ENCODE measurements at regions not wholly inside any gene's neighbourhood (a gene's known extent, or its start where the extent isn't known, plus 50 kb on each side); places are given as distances from the start of the nearest gene placed in this dataset.

DNA sequence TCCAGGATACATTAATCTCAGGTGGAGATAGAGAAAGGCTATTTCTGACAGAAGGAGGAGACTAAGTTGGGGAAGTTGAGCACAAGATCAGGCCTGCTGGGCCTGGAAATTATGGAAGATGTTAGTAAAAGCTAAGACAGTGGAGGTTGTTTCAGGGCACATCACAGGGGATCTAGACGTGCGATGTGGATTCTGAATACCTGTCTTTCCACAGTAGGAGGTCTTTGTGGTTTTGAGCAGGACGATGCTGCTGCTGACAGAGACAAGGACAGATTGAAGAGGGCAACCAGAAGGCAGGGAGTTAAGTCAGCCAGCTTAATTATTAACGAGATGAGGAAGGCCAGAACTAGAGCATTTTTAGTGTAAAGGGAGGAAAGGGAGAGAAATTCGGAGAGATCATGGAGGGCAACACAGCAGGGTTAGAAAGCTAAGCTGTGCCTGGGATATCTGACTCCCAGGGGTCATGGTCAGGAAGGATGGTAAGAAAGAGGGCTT is 384.9 kb downstream of the MAFB start:
- H3K4me3 ChIP-seq (ENCODE audit: low read depth, low read length), result no peak overlapping the region
- no peaks in the 10 kb centered on the region for H3K36me3 ChIP-seq (ENCODE audit: control insufficient read depth, insufficient read depth, low read length)
- H3K4me1 ChIP-seq (ENCODE audit: control insufficient read depth, insufficient read depth, low read length), result no peaks in the 10 kb centered on the region
- no peak overlapping the region for H3K9ac ChIP-seq (ENCODE audit: low read depth, low read length)
- H3K9me3 ChIP-seq (ENCODE audit: control insufficient read depth, insufficient read depth, low read length), result no peaks in the 10 kb centered on the region
- H3K27me3 ChIP-seq (ENCODE audit: control insufficient read depth, insufficient read depth, low read length), result no peaks in the 10 kb centered on the region

DNA sequence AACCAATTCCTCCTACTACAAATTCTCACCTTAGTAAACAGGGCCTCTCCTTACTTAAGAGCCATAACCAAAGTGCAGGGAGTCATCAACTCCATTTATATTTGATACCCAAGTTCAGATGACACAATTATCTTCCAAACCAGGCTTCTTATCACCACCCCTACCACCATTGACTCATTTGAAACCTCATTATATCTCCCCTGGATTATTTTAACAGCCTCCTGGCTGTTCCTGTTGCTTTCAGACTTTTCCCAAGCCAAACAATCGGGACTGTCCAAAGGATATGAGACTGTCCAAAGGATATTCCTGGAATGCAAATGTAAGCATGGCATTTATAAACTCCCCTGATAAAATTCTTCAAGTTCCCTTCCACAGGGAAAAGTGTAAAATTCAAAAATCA is 394.3 kb downstream of the MAFB start:
- Histone ChIP-seq H3K4me1 (ENCODE audit: control insufficient read depth, insufficient read depth, low read length) (no peaks in the 10 kb centered on the region), H3K9ac (ENCODE audit: low read depth, low read length) (no peak overlapping the region), H3K36me3 (ENCODE audit: control insufficient read depth, insufficient read depth, low read length) (no peaks in the 10 kb centered on the region), H3K9me3 (ENCODE audit: control insufficient read depth, insufficient read depth, low read length) (no peaks in the 10 kb centered on the region), H3K4me3 (ENCODE audit: low read depth, low read length) (no peak overlapping the region), H3K27me3 (ENCODE audit: control insufficient read depth, insufficient read depth, low read length) (no peaks in the 10 kb centered on the region)

DNA sequence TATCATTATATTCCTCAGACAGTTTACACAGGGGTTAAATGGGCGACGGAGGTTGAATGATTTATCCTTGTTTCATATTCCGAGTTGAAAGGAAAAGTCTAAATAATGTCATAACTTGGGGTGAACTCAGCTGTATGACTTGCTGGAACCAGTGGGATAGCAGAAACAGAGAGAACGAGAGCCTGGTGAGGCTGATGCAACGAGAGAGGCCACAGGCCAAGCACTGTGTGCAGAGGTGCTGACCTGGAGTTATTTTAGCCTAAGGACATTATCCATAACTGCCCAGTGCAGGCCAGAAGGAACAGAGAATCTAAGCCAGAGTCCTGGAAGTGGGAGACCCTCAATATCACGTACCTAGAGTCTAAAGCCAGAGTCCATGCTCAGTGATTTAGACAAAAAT is 394.9 kb downstream of the MAFB start:
- Histone ChIP-seq H3K4me1 (ENCODE audit: control insufficient read depth, insufficient read depth, low read length) (peaks cover 4% of the 10 kb centered on the region), H3K27me3 (ENCODE audit: control insufficient read depth, insufficient read depth, low read length) (no peaks in the 10 kb centered on the region)

DNA sequence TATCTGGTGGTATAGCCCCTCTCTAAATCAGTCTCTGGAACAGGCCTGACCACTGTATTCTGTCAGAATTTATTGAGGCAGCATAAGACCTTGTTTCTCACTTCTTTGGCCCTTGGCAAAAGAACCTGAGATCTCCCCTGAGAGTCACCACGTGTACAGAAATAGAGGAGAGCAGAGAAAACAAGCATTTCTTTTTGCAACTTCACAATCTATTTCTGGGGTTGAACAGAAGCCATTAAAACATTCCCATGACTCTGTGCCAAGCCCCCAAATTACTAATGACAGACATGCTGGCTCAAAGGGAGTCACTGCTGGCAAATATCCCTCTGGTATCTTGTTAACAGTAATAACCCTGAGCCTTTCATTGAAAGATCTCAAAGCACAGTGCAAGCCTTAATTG is 395.3 kb downstream of the MAFB start:
- H3K27me3 ChIP-seq (ENCODE audit: control insufficient read depth, insufficient read depth, low read length), result no peaks in the 10 kb centered on the region
- H3K4me3 ChIP-seq (ENCODE audit: low read depth, low read length), result no peak overlapping the region
- no peaks in the 10 kb centered on the region for H3K9me3 ChIP-seq (ENCODE audit: control insufficient read depth, insufficient read depth, low read length)
- H3K9ac ChIP-seq (ENCODE audit: low read depth, low read length), result no peak overlapping the region
- peaks cover 8% of the 10 kb centered on the region for H3K4me1 ChIP-seq (ENCODE audit: control insufficient read depth, insufficient read depth, low read length)
- H3K36me3 ChIP-seq (ENCODE audit: control insufficient read depth, insufficient read depth, low read length), result no peaks in the 10 kb centered on the region

More for the DNA sequence above, 394.9 kb downstream of the MAFB start:
- Histone ChIP-seq H3K4me3 (ENCODE audit: low read depth, low read length) (no peak overlapping the region), H3K9ac (ENCODE audit: low read depth, low read length) (no peak overlapping the region), H3K9me3 (ENCODE audit: control insufficient read depth, insufficient read depth, low read length) (no peaks in the 10 kb centered on the region), H3K36me3 (ENCODE audit: control insufficient read depth, insufficient read depth, low read length) (no peaks in the 10 kb centered on the region)

DNA sequence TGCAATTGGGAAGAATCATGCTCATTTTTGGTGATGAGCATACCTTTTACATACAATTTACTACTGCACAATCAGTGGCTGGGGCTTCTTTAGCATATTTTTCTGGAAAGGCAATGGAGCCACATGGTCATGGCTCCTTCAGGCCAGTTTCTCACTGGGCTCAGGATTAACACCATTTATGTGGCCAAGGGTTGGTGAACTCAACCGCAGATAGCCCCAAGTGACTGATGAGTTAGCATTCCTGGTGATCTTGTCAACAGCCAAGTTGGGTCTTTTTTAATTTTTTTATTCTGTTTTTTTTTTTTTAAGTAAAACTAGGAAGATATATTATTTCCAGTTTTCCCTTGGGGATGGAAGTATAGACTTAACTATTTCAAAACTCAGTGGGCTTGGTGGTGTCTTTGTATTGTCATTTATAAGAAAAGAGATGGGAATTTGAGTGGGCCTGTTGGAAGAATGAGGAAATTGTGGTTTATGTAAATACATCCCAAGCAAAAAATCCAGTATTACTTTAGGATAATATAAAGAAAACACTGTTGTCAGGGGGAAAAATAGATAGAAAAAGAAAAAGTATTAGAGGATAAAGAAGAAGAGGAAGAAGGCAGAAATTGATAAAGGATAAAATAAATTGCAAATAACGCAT is 397.4 kb downstream of the MAFB start:
- Histone ChIP-seq H3K27me3 (ENCODE audit: control insufficient read depth, insufficient read depth, low read length) (no peaks in the 10 kb centered on the region), H3K36me3 (ENCODE audit: control insufficient read depth, insufficient read depth, low read length) (no peaks in the 10 kb centered on the region), H3K9ac (ENCODE audit: low read depth, low read length) (no peak overlapping the region), H3K9me3 (ENCODE audit: control insufficient read depth, insufficient read depth, low read length) (no peaks in the 10 kb centered on the region), H3K4me1 (ENCODE audit: control insufficient read depth, insufficient read depth, low read length) (peaks cover 21% of the 10 kb centered on the region), H3K4me3 (ENCODE audit: low read depth, low read length) (no peak overlapping the region)

DNA sequence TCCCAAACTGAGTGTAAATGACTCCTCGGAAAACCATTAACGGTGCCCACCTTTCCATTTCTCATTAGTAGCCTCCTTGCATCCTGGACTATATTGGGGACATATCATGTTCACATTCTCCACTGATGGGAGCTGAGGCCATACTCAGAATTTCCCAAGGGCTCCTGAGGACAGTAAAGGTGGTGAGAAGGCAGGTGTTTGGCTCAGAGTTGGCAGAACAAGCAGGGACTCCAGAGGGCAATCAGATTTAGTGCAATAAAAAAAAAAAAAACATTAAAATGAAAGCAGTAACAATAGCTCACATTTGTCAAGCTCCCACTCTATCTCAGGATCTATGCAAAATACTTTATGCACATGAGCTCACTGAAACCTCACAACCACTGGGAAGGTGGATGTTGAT is 401.4 kb downstream of the MAFB start:
- Histone ChIP-seq H3K27me3 (ENCODE audit: control insufficient read depth, insufficient read depth, low read length) (no peaks in the 10 kb centered on the region), H3K9me3 (ENCODE audit: control insufficient read depth, insufficient read depth, low read length) (no peaks in the 10 kb centered on the region), H3K36me3 (ENCODE audit: control insufficient read depth, insufficient read depth, low read length) (no peaks in the 10 kb centered on the region), H3K4me1 (ENCODE audit: control insufficient read depth, insufficient read depth, low read length) (peaks cover 21% of the 10 kb centered on the region), H3K4me3 (ENCODE audit: low read depth, low read length) (no peak overlapping the region), H3K9ac (ENCODE audit: low read depth, low read length) (no peak overlapping the region)

DNA sequence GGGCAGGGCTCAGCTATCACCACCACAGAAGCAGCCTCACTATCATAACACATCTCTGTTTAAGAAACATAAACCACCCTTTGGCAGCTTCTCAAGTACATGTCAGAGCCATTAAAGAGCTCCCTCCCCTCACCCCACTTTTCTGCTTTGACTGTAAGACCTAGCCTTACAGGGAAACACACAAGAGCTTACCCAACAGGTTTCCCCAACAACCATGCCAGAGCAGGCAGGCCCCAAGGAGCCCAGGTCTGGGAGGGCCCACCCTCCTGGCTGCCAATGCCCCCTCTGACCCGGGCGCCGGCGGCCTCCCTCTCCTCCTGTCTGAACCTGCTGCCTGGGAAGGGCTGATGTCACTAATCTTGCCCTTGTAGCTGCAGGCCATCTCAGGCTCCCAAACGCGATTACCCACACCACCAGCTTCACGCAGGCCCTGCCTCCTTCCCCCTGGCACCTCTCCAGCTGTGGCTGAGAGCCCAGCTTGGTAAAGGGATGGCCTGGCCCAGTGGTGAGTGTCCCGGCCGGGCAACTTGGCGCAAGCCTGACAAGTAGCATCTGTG is 402.0 kb downstream of the MAFB start:
- H3K36me3 ChIP-seq (ENCODE audit: control insufficient read depth, insufficient read depth, low read length), result no peaks in the 10 kb centered on the region
- no peak overlapping the region for H3K4me3 ChIP-seq (ENCODE audit: low read depth, low read length)
- no peaks in the 10 kb centered on the region for H3K27me3 ChIP-seq (ENCODE audit: control insufficient read depth, insufficient read depth, low read length)
- H3K4me1 ChIP-seq (ENCODE audit: control insufficient read depth, insufficient read depth, low read length), result peaks cover 21% of the 10 kb centered on the region
- H3K9me3 ChIP-seq (ENCODE audit: control insufficient read depth, insufficient read depth, low read length), result no peaks in the 10 kb centered on the region
- H3K9ac ChIP-seq (ENCODE audit: low read depth, low read length), result no peak overlapping the region

DNA sequence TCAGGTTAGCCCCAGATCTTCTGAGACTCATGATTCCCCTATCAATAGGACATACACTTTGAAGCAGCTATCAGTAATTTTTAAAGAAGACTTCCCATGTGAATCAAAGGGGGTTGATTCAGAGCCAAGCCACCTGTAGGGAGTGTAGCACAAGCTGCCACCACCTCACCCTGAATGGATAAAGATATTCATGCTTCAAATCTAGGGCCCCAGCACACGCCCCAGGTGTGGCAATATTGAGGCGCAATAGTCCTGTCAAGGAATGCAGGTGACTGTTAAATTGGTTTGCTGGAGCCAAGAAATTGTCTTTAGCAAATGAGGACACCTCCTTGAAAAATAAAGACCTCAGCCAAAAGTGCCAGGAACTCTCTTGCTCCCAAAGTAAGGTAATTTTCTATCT is 404.4 kb downstream of the MAFB start:
- H3K4me1 ChIP-seq (ENCODE audit: control insufficient read depth, insufficient read depth, low read length), result peaks cover 24% of the 10 kb centered on the region
- no peak overlapping the region for H3K9ac ChIP-seq (ENCODE audit: low read depth, low read length)
- no peaks in the 10 kb centered on the region for H3K27me3 ChIP-seq (ENCODE audit: control insufficient read depth, insufficient read depth, low read length)
- H3K36me3 ChIP-seq (ENCODE audit: control insufficient read depth, insufficient read depth, low read length), result no peaks in the 10 kb centered on the region
- no peaks in the 10 kb centered on the region for H3K9me3 ChIP-seq (ENCODE audit: control insufficient read depth, insufficient read depth, low read length)
- H3K4me3 ChIP-seq (ENCODE audit: low read depth, low read length), result no peak overlapping the region

DNA sequence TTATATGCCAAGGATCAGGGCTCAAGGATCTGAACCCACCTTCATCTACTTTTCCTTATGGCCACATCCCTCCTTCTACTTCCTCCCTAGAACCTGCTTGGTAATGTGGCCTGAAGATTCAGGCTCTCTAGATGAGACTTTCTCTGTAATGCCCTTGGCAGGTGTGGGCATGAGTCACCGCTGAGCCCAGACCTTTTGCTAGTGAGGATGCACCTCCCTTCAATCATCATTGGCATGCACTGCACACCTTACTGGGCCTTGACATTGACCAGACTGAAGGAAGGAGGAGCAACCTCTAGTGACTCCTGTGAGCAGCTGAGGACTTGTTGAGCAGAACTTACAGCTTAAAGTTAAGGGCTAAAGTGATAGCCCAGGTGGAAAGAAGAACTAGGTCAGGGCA is 405.3 kb downstream of the MAFB start:
- Histone ChIP-seq H3K4me3 (ENCODE audit: low read depth, low read length) (no peak overlapping the region), H3K27me3 (ENCODE audit: control insufficient read depth, insufficient read depth, low read length) (no peaks in the 10 kb centered on the region), H3K9me3 (ENCODE audit: control insufficient read depth, insufficient read depth, low read length) (no peaks in the 10 kb centered on the region), H3K36me3 (ENCODE audit: control insufficient read depth, insufficient read depth, low read length) (no peaks in the 10 kb centered on the region), H3K4me1 (ENCODE audit: control insufficient read depth, insufficient read depth, low read length) (peaks cover 21% of the 10 kb centered on the region), H3K9ac (ENCODE audit: low read depth, low read length) (no peak overlapping the region)

DNA sequence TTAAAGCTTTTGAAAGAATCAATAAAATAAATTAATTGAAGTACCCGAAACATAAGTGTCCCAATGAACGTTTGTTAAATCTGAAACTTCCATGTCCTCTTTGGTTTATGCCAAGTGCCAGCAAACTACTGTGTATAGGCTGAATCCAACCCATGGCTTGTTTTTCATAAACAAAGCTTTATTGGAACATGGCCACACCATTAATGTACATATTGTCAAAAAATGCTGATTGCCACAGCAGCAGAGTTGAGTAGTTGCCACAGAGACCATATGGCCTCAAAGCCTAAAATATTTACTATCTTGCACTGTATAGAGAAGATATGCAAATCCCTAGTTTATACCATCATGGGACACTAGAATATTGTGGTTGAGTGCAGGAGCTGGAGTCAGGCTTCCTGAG is 406.1 kb downstream of the MAFB start:
- Histone ChIP-seq H3K4me3 (ENCODE audit: low read depth, low read length) (no peak overlapping the region), H3K27me3 (ENCODE audit: control insufficient read depth, insufficient read depth, low read length) (no peaks in the 10 kb centered on the region), H3K4me1 (ENCODE audit: control insufficient read depth, insufficient read depth, low read length) (peaks cover 21% of the 10 kb centered on the region), H3K9me3 (ENCODE audit: control insufficient read depth, insufficient read depth, low read length) (no peaks in the 10 kb centered on the region), H3K9ac (ENCODE audit: low read depth, low read length) (no peak overlapping the region), H3K36me3 (ENCODE audit: control insufficient read depth, insufficient read depth, low read length) (no peaks in the 10 kb centered on the region)

DNA sequence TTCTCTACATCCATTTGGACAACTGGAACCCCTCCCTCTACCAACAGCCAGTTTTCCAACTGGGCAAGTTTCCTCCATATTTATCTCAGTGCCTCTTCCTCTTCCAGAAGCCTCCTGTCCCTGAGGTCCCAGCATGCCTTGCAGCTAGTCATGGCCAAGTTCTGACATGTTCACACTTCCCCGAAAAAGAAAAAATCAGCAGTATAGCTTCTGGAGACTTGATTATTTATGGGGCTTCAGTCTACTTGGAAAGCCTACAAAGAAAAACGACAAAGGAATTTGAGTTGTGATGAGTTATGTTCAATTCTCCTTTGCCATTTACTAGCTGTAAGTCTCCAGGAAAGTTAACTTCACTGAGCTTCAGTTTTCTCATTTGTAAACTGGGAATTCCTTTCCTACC is 406.5 kb downstream of the MAFB start:
- H3K4me1 ChIP-seq (ENCODE audit: control insufficient read depth, insufficient read depth, low read length), result peaks cover 21% of the 10 kb centered on the region
- no peaks in the 10 kb centered on the region for H3K27me3 ChIP-seq (ENCODE audit: control insufficient read depth, insufficient read depth, low read length)
- H3K9ac ChIP-seq (ENCODE audit: low read depth, low read length), result no peak overlapping the region
- H3K4me3 ChIP-seq (ENCODE audit: low read depth, low read length), result no peak overlapping the region
- H3K9me3 ChIP-seq (ENCODE audit: control insufficient read depth, insufficient read depth, low read length), result no peaks in the 10 kb centered on the region
- no peaks in the 10 kb centered on the region for H3K36me3 ChIP-seq (ENCODE audit: control insufficient read depth, insufficient read depth, low read length)

DNA sequence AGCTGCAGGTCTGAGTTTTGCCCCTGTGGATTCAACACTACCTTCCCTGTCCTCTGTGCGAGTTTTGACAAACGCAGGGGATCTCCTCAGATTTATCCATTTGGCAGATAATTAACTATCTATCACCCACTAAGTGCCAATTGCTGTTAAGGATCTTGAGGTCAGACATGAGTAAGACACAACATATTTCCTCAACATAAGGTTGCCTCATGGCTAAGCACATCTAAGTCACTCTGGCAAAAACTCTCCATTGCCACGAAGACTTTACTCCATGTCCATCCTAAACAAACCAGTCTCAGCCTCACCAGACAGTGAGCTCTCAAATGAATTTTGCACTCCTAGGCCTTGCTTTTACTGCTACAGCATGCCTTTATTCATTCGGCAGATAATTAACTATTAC is 408.4 kb downstream of the MAFB start:
- H3K9me3 ChIP-seq (ENCODE audit: control insufficient read depth, insufficient read depth, low read length), result no peaks in the 10 kb centered on the region
- peaks cover 30% of the 10 kb centered on the region for H3K4me1 ChIP-seq (ENCODE audit: control insufficient read depth, insufficient read depth, low read length)
- no peaks in the 10 kb centered on the region for H3K27me3 ChIP-seq (ENCODE audit: control insufficient read depth, insufficient read depth, low read length)
- H3K4me3 ChIP-seq (ENCODE audit: low read depth, low read length), result no peak overlapping the region
- no peak overlapping the region for H3K9ac ChIP-seq (ENCODE audit: low read depth, low read length)
- no peaks in the 10 kb centered on the region for H3K36me3 ChIP-seq (ENCODE audit: control insufficient read depth, insufficient read depth, low read length)
